H4 (cell line): ENCODE measurements at regions not wholly inside any gene's neighbourhood (a gene's known extent, or its start where the extent isn't known, plus 50 kb on each side); places are given as distances from the start of the nearest gene placed in this dataset.

Source experiments
- DNase-seq: peaks from one replicate; pipeline ENCODE4 v3.0.0-alpha.2; 2015; ENCODE audit warnings: low spot score

GRCh38 chr4:175125410-175126068 lies 207.4 kb downstream of the ADAM29 start:
- no peak for DNase-seq

GRCh38 chr4:175127314-175127713 lies 209.2 kb downstream of the ADAM29 start:
- DNase-seq: peak; percentile 85

GRCh38 chr4:175129797-175130196 lies 211.6 kb downstream of the ADAM29 start:
- DNase-seq: no peak

GRCh38 chr4:175139205-175139604 lies 221.0 kb downstream of the ADAM29 start:
- DNase-seq: no peak

- DNase-seq: no peak
Observed at GRCh38 chr4:175143116-175143515, 225.0 kb downstream of the ADAM29 start.

GRCh38 chr4:175146799-175147198 lies 228.6 kb downstream of the ADAM29 start:
- DNase-seq: no peak

GRCh38 chr4:175147233-175147632 lies 229.1 kb downstream of the ADAM29 start:
- no peak for DNase-seq

- no peak for DNase-seq
Observed at GRCh38 chr4:175166020-175166419, 247.9 kb downstream of the ADAM29 start.

GRCh38 chr4:175176710-175177109 lies 258.6 kb downstream of the ADAM29 start:
- no peak for DNase-seq

GRCh38 chr4:175190654-175191053 lies 272.5 kb downstream of the ADAM29 start:
- DNase-seq: no peak

- DNase-seq: no peak
Observed at GRCh38 chr4:175198056-175198455, 279.9 kb downstream of the ADAM29 start.

GRCh38 chr4:175215208-175215607 lies 297.1 kb downstream of the ADAM29 start:
- DNase-seq: no peak

GRCh38 chr4:175215657-175216056 lies 297.5 kb downstream of the ADAM29 start:
- DNase-seq: no peak

GRCh38 chr4:175229154-175229553 lies 311.0 kb downstream of the ADAM29 start:
- no peak for DNase-seq

GRCh38 chr4:175234162-175234561 lies 316.0 kb downstream of the ADAM29 start:
- no peak for DNase-seq

- no peak for DNase-seq
Observed at GRCh38 chr4:175238827-175239517, 320.8 kb downstream of the ADAM29 start.

- no peak for DNase-seq
Observed at GRCh38 chr4:175246941-175247340, 328.8 kb downstream of the ADAM29 start.

GRCh38 chr4:175252642-175253041 lies 334.5 kb downstream of the ADAM29 start:
- no peak for DNase-seq

GRCh38 chr4:175253184-175253902 lies 335.2 kb downstream of the ADAM29 start:
- DNase-seq: peak; percentile 15

GRCh38 chr4:175263537-175263936 lies 345.4 kb downstream of the ADAM29 start:
- DNase-seq: no peak

GRCh38 chr4:175271010-175271630 lies 353.0 kb downstream of the ADAM29 start:
- DNase-seq: no peak

- no peak for DNase-seq
Observed at GRCh38 chr4:175273995-175274753, 356.0 kb downstream of the ADAM29 start.
